ENCODE measurements at regions not wholly inside any gene's neighbourhood (a gene's known extent, or its start where the extent isn't known, plus 50 kb on each side); places are given as distances from the start of the nearest gene placed in this dataset.

DNA sequence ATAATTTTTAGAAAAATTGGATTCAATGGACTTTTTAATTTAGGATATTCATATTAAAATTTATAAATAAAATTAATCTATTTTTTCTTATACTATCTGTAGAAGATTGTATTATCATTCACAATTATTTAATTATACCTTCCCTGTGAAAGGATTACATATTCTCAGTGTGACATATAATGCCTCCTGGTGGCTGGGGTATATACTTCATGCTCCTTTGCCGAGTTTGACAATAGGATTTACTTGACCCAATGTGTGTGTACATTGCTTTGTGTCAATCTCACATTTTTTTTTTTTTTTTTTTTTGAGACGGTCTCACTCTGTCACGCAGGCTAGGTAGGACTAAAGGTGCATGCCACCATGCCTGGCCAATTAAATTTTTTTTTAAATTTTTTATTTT, 230.0 kb upstream of the CHD6 start:
- Histone ChIP-seq H3K27ac (no peak overlapping the region), H3K27me3 (no peaks in the 10 kb centered on the region), H3K9me3 (no peaks in the 10 kb centered on the region), H3K36me3 (no peaks in the 10 kb centered on the region), H3K4me3 (no peak overlapping the region), H3K4me1 (no peaks in the 10 kb centered on the region)
- DNase-seq: no peak
- in situ Hi-C loops (cut with MboI; ENCODE audit: low pct_ligation_motif_present in 1 of 4, low pct_unique_long_range_greater_than_20kb in 1 of 4, low sequenced_read_pairs in 3 of 4): no loop called here
- intact Hi-C loops (cut with DNase I; ENCODE audit: low total_unique reads): no loop called here
- TF ChIP-seq POLR2AphosphoS5 (IDR thresholded peaks at IDR 0.05) (no peak), CTCF (IDR thresholded peaks at IDR 0.05) (no peak), POLR2A (IDR thresholded peaks at IDR 0.05) (no peak), EP300 (IDR thresholded peaks at IDR 0.05; ENCODE audit: low read depth) (no peak)
- WGBS, 2 donors (ENCODE audit: low coverage in 1 of 2): 32 to 77% methylated on average over 3 of the region's 3 CpGs

DNA sequence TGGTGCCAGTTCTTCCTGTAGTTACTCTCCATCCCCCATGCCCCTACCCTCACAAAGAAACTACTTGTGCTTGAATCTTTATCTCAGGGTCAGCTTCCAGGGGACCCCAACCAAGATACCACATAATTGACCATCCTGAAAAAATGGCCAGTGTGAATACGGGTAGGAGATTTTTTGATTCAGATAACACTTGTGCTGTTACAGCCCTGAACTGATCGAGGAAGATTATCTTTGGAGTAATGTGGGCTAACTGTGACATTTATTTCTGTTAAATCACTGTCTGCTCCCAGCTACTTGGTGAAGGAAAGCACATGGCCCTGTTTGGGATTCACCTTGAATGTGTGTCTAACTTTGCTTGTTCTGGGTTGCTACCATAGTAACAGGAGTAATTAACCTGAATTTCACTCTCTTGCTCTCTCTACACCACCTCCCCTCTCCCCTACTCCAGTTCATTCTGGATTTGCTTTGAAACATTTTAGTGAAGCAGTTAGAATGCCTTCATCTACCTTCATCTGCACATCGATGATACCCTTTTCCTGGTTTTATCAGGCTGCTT, 219.6 kb upstream of the CHD6 start:
- H3K4me1 ChIP-seq: no peaks in the 10 kb centered on the region
- no peak for TF ChIP-seq EP300 (IDR thresholded peaks at IDR 0.05; ENCODE audit: low read depth)
- no peak for TF ChIP-seq POLR2A (IDR thresholded peaks at IDR 0.05)
- no peak for TF ChIP-seq POLR2AphosphoS5 (IDR thresholded peaks at IDR 0.05)
- no peak for TF ChIP-seq CTCF (IDR thresholded peaks at IDR 0.05)
- 19 to 36% methylated on average over 2 to 3 of the region's 3 CpGs for WGBS, 2 donors (ENCODE audit: low coverage in 1 of 2)
- H3K27ac ChIP-seq: no peak overlapping the region
- DNase-seq: no peak
- H3K27me3 ChIP-seq: no peaks in the 10 kb centered on the region
- no peaks in the 10 kb centered on the region for H3K36me3 ChIP-seq
- H3K4me3 ChIP-seq: no peak overlapping the region
- intact Hi-C loops (cut with DNase I; ENCODE audit: low total_unique reads): no loop called here
- no peaks in the 10 kb centered on the region for H3K9me3 ChIP-seq
- in situ Hi-C loops (cut with MboI; ENCODE audit: low pct_ligation_motif_present in 1 of 4, low pct_unique_long_range_greater_than_20kb in 1 of 4, low sequenced_read_pairs in 3 of 4): no loop called here

DNA sequence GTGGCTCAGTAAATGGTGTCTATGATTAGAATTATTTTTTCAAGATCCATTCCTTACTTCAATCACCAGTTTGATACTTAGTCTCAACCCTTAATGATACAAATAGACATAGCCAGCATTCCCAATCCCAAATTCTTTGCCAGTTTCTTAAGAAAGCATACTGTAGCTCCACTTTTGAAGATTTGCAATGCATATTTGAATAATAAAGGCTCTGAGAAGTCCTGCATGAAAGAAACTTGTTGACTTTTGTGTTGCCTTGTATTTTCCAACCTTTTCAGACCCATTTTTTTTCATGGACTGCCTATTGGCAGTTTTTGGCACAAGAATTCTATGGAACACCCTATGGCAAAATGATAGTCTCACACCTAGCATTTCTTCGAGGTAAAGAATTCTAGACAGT, 215.6 kb upstream of the CHD6 start:
- no peak overlapping the region for H3K27ac ChIP-seq
- no peak overlapping the region for H3K4me3 ChIP-seq
- TF ChIP-seq CTCF (IDR thresholded peaks at IDR 0.05) (no peak), POLR2A (IDR thresholded peaks at IDR 0.05) (no peak), POLR2AphosphoS5 (IDR thresholded peaks at IDR 0.05) (no peak), EP300 (IDR thresholded peaks at IDR 0.05; ENCODE audit: low read depth) (no peak)
- no peaks in the 10 kb centered on the region for H3K27me3 ChIP-seq
- intact Hi-C loops (cut with DNase I; ENCODE audit: low total_unique reads) (no loop called here), in situ Hi-C loops (cut with MboI; ENCODE audit: low pct_ligation_motif_present in 1 of 4, low pct_unique_long_range_greater_than_20kb in 1 of 4, low sequenced_read_pairs in 3 of 4) (no loop called here)
- no peak for DNase-seq
- H3K4me1 ChIP-seq: no peaks in the 10 kb centered on the region
- no peaks in the 10 kb centered on the region for H3K9me3 ChIP-seq
- no peaks in the 10 kb centered on the region for H3K36me3 ChIP-seq
- WGBS, 2 donors (ENCODE audit: low coverage in 1 of 2): 84 to 88% methylated on average over 1 of the region's 1 CpG

GRCh38 chr20:41830702-41831101, 212.5 kb upstream of the CHD6 start:
- intact Hi-C loops (cut with DNase I; ENCODE audit: low total_unique reads): no loop called here
- no peak overlapping the region for H3K27ac ChIP-seq
- no peak overlapping the region for H3K4me3 ChIP-seq
- in situ Hi-C loops (cut with MboI; ENCODE audit: low pct_ligation_motif_present in 1 of 4, low pct_unique_long_range_greater_than_20kb in 1 of 4, low sequenced_read_pairs in 3 of 4): no loop called here
- no peak for TF ChIP-seq POLR2A (IDR thresholded peaks at IDR 0.05)
- TF ChIP-seq EP300 (IDR thresholded peaks at IDR 0.05; ENCODE audit: low read depth): no peak
- TF ChIP-seq POLR2AphosphoS5 (IDR thresholded peaks at IDR 0.05): no peak
- TF ChIP-seq CTCF (IDR thresholded peaks at IDR 0.05): no peak
- H3K9me3 ChIP-seq: no peaks in the 10 kb centered on the region
- WGBS, 2 donors (ENCODE audit: low coverage in 1 of 2): 34 to 80% methylated on average over 1 to 2 of the region's 2 CpGs
- H3K27me3 ChIP-seq: no peaks in the 10 kb centered on the region
- no peaks in the 10 kb centered on the region for H3K4me1 ChIP-seq
- H3K36me3 ChIP-seq: no peaks in the 10 kb centered on the region
- no peak for DNase-seq
